SH-SY5Y (cell line): ENCODE measurements at regions not wholly inside any gene's neighbourhood (a gene's known extent, or its start where the extent isn't known, plus 50 kb on each side); places are given as distances from the start of the nearest gene placed in this dataset.

Source experiments
- GATA2 ChIP-seq: IDR thresholded peaks from 2 replicates; pipeline ENCODE4 v1.6.1; 2011; ENCODE audit warnings: mild to moderate bottlenecking, low read depth, low read length
- GATA3 ChIP-seq: IDR thresholded peaks from 2 replicates; pipeline ENCODE4 v1.6.1; 2011; ENCODE audit warnings: low read depth, mild to moderate bottlenecking, low read length, moderate library complexity

- TF ChIP-seq GATA3, result no peak
- no peak for TF ChIP-seq GATA2
These were observed 58.9 kb upstream of the SLC1A4 start for GRCh38 chr2:64930258-64930671.
